GM12878 (cell line): ENCODE measurements at regions not wholly inside any gene's neighbourhood (a gene's known extent, or its start where the extent isn't known, plus 50 kb on each side); places are given as distances from the start of the nearest gene placed in this dataset.

Experiments
- EP300 ChIP-seq, 2 experiments: fragments of 150-350 bp in 1 of 2; IDR thresholded peaks; 2 replicates each; pipeline ENCODE4 v1.6.1; 2011 to 2012; ENCODE audit warnings: low read depth in 2 of 2, low read length in 2 of 2, borderline replicate concordance in 1 of 2, improper control_type of control experiment in 1 of 2, inconsistent platforms in 1 of 2; ENCODE audit not compliant: control insufficient read depth in 1 of 2
- GABPA ChIP-seq: IDR thresholded peaks from 2 replicates; pipeline ENCODE4 v1.6.1; 2014; ENCODE audit warnings: antibody characterized with exemption, low read depth, mild to moderate bottlenecking, inconsistent platforms
- HDAC6 ChIP-seq: fragments of 200-600 bp; sonication (generic); IDR thresholded peaks from one replicate; pipeline ENCODE4 v1.8.0; 2017; ENCODE audit warnings: antibody characterized with exemption; ENCODE audit not compliant: unreplicated experiment
- NFIC ChIP-seq: IDR thresholded peaks from 2 replicates; pipeline ENCODE4 v1.6.1; 2012; ENCODE audit warnings: low read depth, mild to moderate bottlenecking, inconsistent platforms, low read length, moderate library complexity
- STAT1 ChIP-seq: fragments of 450-650 bp; conservative IDR thresholded peaks from 2 replicates; pipeline ENCODE4 v1.6.1; 2014; ENCODE audit warnings: antibody characterized with exemption, mild to moderate bottlenecking
- ZNF207 ChIP-seq: fragments of 450-650 bp; IDR thresholded peaks from 2 replicates; pipeline ENCODE4 v1.6.1; 2014; ENCODE audit warnings: antibody characterized with exemption, mild to moderate bottlenecking, borderline replicate concordance
- ZNF274 ChIP-seq: IDR thresholded peaks from one replicate; pipeline ENCODE4 v1.8.0; 2011; ENCODE audit not compliant: insufficient read length, insufficient read depth
- TF ChIP-seq, protein P1 (sequence below): IDR thresholded peaks from 2 replicates; pipeline ENCODE4 v1.6.1; 2012; ENCODE audit warnings: mild to moderate bottlenecking, low read depth, low read length
- TF ChIP-seq, protein P2 (sequence below), 3 experiments: IDR thresholded peaks in 2 of 3; conservative IDR thresholded peaks in 1 of 3; 2 replicates each; pipeline ENCODE4 v1.5.1; 2011; ENCODE audit warnings: low read depth in 3 of 3, low read length in 3 of 3, mild to moderate bottlenecking in 3 of 3, control low read depth in 2 of 3, moderate library complexity in 2 of 3, inconsistent platforms in 1 of 3, mixed read lengths in 1 of 3; ENCODE audit not compliant: control insufficient read depth in 2 of 3, insufficient read depth in 1 of 3; ENCODE audit errors: extremely low read depth in 1 of 3

DNA sequence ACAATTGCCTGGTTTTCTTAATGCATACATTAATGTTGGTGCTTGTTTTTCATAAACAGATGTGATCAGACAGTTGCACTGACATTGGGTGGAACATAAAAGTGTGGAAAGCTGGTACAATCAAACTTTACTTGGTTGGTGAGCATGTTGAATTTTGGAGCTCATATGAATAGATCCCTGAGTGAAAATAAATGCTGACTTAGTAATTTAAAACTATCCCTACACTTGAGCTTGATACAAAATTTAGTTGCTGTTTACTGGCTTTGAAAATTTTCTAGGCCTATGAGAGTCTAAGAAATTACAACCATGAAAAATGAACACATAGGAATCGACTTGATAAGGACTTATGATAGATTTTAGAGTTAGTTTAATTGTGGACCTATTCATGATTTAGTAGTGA lies 551.8 kb upstream of the PABPC4L start:
- TF ChIP-seq GABPA (no peak), ZNF207 (no peak), ZNF274 (no peak), EP300 (IDR thresholded peaks at IDR 0.05; ENCODE audit: borderline replicate concordance in 1 of 2, control insufficient read depth in 1 of 2, low read depth in 2 of 2, low read length in 2 of 2) (no peak), STAT1 (no peak), NFIC (no peak), HDAC6 (no peak)
- TF ChIP-seq, protein P1, sequence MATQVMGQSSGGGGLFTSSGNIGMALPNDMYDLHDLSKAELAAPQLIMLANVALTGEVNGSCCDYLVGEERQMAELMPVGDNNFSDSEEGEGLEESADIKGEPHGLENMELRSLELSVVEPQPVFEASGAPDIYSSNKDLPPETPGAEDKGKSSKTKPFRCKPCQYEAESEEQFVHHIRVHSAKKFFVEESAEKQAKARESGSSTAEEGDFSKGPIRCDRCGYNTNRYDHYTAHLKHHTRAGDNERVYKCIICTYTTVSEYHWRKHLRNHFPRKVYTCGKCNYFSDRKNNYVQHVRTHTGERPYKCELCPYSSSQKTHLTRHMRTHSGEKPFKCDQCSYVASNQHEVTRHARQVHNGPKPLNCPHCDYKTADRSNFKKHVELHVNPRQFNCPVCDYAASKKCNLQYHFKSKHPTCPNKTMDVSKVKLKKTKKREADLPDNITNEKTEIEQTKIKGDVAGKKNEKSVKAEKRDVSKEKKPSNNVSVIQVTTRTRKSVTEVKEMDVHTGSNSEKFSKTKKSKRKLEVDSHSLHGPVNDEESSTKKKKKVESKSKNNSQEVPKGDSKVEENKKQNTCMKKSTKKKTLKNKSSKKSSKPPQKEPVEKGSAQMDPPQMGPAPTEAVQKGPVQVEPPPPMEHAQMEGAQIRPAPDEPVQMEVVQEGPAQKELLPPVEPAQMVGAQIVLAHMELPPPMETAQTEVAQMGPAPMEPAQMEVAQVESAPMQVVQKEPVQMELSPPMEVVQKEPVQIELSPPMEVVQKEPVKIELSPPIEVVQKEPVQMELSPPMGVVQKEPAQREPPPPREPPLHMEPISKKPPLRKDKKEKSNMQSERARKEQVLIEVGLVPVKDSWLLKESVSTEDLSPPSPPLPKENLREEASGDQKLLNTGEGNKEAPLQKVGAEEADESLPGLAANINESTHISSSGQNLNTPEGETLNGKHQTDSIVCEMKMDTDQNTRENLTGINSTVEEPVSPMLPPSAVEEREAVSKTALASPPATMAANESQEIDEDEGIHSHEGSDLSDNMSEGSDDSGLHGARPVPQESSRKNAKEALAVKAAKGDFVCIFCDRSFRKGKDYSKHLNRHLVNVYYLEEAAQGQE: no peak
- TF ChIP-seq, protein P2, sequence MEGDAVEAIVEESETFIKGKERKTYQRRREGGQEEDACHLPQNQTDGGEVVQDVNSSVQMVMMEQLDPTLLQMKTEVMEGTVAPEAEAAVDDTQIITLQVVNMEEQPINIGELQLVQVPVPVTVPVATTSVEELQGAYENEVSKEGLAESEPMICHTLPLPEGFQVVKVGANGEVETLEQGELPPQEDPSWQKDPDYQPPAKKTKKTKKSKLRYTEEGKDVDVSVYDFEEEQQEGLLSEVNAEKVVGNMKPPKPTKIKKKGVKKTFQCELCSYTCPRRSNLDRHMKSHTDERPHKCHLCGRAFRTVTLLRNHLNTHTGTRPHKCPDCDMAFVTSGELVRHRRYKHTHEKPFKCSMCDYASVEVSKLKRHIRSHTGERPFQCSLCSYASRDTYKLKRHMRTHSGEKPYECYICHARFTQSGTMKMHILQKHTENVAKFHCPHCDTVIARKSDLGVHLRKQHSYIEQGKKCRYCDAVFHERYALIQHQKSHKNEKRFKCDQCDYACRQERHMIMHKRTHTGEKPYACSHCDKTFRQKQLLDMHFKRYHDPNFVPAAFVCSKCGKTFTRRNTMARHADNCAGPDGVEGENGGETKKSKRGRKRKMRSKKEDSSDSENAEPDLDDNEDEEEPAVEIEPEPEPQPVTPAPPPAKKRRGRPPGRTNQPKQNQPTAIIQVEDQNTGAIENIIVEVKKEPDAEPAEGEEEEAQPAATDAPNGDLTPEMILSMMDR (IDR thresholded peaks at IDR 0.05 in 2 of 3, conservative IDR thresholded peaks at IDR 0.05 in 1 of 3; ENCODE audit: control insufficient read depth in 2 of 3, extremely low read depth in 1 of 3, insufficient read depth in 1 of 3, low read depth in 3 of 3, low read length in 3 of 3): no peak
